GM21529 (cell line): ENCODE measurements at regions not wholly inside any gene's neighbourhood (a gene's known extent, or its start where the extent isn't known, plus 50 kb on each side); places are given as distances from the start of the nearest gene placed in this dataset.

Experiments
- ATAC-seq: cut with Tn5 transposase; IDR thresholded peaks from one replicate; pipeline ENCODE4 v1.9.1; 2021; ENCODE audit not compliant: unreplicated experiment

GRCh38 chr21:24289539-24289938 is 1317.7 kb downstream of the MRPL39 start:
- no peak for ATAC-seq

- no peak for ATAC-seq
Measured at GRCh38 chr21:24280596-24280995, 1326.7 kb downstream of the MRPL39 start.

- no peak for ATAC-seq
Measured at GRCh38 chr21:24278711-24279110, 1328.6 kb downstream of the MRPL39 start.

GRCh38 chr21:24276204-24276603 is 1331.1 kb downstream of the MRPL39 start:
- ATAC-seq, result no peak

- no peak for ATAC-seq
Measured at GRCh38 chr21:24275616-24276015, 1331.7 kb downstream of the MRPL39 start.

- no peak for ATAC-seq
Measured at GRCh38 chr21:24272521-24272938, 1334.8 kb downstream of the MRPL39 start.

- ATAC-seq, result no peak
Measured at GRCh38 chr21:24265987-24266386, 1341.3 kb downstream of the MRPL39 start.

- no peak for ATAC-seq
Measured at GRCh38 chr21:24260751-24261150, 1346.5 kb downstream of the MRPL39 start.

GRCh38 chr21:24259241-24259640 is 1348.0 kb downstream of the MRPL39 start:
- ATAC-seq, result no peak

GRCh38 chr21:24255591-24255990 is 1351.7 kb downstream of the MRPL39 start:
- ATAC-seq, result no peak

- ATAC-seq, result no peak
Measured at GRCh38 chr21:24225431-24225830, 1381.8 kb downstream of the MRPL39 start.

GRCh38 chr21:24224422-24224821 is 1382.9 kb downstream of the MRPL39 start:
- no peak for ATAC-seq

GRCh38 chr21:24223624-24224023 is 1383.7 kb downstream of the MRPL39 start:
- no peak for ATAC-seq

GRCh38 chr21:24222676-24223075 is 1384.6 kb downstream of the MRPL39 start:
- no peak for ATAC-seq

- ATAC-seq, result no peak
Measured at GRCh38 chr21:24220446-24220845, 1386.8 kb downstream of the MRPL39 start.

GRCh38 chr21:24217151-24217550 is 1390.1 kb downstream of the MRPL39 start:
- ATAC-seq, result no peak

GRCh38 chr21:24210130-24210529 is 1397.2 kb downstream of the MRPL39 start:
- ATAC-seq, result no peak

- ATAC-seq, result no peak
Measured at GRCh38 chr21:24208562-24209260, 1398.6 kb downstream of the MRPL39 start.

GRCh38 chr21:24205319-24205718 is 1402.0 kb downstream of the MRPL39 start:
- ATAC-seq, result no peak

GRCh38 chr21:24204641-24205040 is 1402.6 kb downstream of the MRPL39 start:
- ATAC-seq, result no peak

- ATAC-seq, result no peak
Measured at GRCh38 chr21:24200052-24200451, 1407.2 kb downstream of the MRPL39 start.

GRCh38 chr21:24197923-24198322 is 1409.4 kb downstream of the MRPL39 start:
- no peak for ATAC-seq

GRCh38 chr21:24197132-24197643 is 1410.1 kb downstream of the MRPL39 start:
- no peak for ATAC-seq
